GM12873 (cell line): ENCODE measurements at regions not wholly inside any gene's neighbourhood (a gene's known extent, or its start where the extent isn't known, plus 50 kb on each side); places are given as distances from the start of the nearest gene placed in this dataset.

ENCODE experiments used
- TF ChIP-seq, protein P1 (sequence below): IDR thresholded peaks from 2 replicates; pipeline ENCODE4 v1.5.1; 2012; ENCODE audit warnings: low read depth, mild to moderate bottlenecking, moderate library complexity, low read length, control low read depth; ENCODE audit not compliant: insufficient read depth; ENCODE audit errors: missing control alignments

DNA sequence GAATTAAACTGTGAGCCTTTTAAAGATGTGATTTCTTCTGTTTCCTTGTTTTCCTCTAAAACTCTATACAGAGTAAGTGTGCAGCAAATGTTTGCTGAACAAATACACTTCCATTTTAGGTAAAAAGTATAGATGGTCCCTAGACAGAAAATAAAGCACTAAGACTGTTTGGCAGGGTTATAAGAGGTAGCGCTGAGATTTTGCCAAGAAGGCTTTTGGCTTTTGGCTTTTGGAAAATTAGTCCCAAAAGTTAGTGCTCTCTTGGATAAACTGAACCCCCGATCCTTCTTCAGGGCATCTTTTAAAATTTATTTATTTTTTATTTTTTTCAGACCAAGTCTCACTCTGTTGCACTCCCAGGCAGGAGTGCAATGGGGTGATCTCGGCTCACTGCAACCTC lies 175.7 kb upstream of the NRP1 start:
- TF ChIP-seq, protein P1, sequence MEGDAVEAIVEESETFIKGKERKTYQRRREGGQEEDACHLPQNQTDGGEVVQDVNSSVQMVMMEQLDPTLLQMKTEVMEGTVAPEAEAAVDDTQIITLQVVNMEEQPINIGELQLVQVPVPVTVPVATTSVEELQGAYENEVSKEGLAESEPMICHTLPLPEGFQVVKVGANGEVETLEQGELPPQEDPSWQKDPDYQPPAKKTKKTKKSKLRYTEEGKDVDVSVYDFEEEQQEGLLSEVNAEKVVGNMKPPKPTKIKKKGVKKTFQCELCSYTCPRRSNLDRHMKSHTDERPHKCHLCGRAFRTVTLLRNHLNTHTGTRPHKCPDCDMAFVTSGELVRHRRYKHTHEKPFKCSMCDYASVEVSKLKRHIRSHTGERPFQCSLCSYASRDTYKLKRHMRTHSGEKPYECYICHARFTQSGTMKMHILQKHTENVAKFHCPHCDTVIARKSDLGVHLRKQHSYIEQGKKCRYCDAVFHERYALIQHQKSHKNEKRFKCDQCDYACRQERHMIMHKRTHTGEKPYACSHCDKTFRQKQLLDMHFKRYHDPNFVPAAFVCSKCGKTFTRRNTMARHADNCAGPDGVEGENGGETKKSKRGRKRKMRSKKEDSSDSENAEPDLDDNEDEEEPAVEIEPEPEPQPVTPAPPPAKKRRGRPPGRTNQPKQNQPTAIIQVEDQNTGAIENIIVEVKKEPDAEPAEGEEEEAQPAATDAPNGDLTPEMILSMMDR = no peak

DNA sequence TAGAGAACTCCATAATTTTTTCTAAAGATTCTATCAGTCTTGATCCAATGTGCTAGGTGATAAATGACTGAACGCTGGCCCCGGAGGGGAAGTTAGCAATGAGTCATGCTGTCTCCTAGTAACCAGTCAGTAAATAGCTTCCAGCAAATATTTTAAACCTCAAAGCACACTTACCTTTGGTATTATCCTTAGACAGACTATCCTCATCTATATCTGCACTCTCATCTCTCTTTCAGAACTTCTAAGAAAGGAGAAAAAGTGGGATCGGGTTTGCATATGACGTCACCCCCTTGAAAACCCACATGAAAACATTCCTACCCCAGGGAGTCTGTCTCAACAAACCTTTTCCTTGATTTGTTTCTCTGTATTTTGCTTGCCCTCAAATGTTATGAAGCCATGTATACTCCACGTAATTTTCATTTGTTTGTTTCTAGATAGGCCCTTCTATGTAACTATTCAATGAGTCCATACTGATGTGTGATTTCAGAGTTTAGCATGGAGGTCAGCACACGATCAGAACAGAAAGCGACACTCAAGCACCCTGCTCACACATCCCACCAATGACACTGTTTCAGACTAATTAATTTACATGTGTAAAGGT lies 174.9 kb upstream of the NRP1 start:
- TF ChIP-seq, protein P1 = no peak

DNA sequence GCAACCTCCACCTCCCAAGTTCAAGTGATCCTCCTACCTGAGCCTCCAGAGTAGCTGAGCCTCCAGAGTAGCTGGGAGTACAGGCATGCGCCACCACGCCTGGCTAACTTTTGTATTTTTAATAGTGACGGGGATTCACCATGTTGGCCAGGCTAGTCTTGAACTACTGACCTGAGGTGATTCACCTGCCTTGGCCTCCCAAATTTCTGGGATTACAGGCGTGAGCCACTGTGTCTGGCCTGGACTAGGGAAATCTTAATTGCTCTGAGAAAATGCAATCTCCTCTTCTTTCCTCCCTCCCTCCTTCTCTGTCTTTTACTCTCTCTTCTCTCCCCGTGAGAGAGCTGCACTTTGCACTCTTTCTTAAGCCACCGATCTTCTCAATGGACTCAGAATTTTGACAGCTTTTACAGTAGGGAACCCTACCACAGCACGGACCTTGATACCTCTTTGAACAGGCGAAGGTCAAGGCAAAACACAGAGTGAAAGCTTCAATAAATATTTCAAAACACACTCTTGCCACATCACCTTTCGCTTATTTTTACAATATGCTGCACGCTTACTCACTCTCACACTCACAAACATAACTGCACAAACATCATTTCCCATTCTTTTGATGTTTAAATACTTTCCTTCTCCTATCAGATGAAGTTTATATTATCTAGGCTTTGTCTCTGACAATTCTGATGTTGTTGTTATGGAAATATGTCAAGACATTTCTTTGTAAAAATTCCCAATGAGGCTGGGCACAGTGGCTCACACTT lies 173.4 kb upstream of the NRP1 start:
- TF ChIP-seq, protein P1 = no peak

DNA sequence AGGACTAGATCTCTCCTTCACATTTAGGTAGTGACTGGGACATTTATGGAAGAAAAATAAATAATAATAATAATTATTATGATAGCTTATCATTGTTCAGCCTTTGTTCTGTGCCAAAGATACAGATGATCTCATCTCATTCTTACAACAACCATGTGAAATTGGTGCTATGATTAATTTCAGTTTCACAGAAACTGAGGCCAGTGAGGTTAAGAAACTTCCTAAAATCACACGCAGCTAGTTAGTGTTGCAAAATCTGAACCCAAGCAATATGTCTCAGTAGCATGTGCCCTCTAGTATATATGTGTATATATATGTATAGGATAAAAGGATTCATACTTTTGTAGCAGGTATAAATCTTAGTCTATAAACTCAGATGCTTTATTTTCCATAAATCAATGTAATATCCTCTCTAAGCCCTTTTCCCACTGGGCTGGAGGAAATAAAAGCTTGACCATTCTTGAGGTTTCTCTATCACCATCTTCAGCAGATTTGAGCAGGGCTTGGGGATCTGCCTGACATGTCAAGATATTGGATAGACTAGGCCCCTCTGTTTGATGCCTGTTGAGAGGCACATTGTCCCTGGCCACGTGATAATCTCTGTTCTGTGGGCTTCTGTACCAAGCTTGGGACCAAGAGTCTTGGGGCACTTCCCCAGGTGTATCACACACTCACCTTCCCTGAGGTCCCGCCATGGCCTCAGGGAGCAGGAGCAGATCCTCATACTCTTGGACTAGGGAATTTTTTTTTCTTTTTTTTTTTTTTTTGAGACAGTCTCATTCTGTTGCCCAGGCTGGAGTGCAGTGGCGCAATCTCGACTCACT lies 172.6 kb upstream of the NRP1 start:
- TF ChIP-seq, protein P1 = no peak

DNA sequence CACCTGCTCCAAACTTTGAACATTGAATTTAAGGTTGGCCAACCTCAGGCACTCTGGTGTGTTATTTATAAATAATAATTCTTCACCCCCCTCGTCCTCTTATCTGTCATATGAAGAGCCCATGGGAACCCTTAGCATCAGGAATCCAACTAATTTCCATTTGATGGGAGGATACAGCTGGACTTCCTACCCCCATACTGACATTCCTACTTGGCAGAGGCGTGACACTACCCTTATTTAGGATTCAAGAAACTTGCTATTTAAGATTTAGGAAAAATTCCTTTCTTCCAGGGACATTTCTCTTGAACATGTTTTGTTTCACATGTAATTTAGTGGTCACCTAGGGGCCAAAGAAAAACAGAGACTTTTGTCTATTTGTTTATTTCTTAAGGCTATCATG lies 171.9 kb upstream of the NRP1 start:
- TF ChIP-seq, protein P1 = no peak

DNA sequence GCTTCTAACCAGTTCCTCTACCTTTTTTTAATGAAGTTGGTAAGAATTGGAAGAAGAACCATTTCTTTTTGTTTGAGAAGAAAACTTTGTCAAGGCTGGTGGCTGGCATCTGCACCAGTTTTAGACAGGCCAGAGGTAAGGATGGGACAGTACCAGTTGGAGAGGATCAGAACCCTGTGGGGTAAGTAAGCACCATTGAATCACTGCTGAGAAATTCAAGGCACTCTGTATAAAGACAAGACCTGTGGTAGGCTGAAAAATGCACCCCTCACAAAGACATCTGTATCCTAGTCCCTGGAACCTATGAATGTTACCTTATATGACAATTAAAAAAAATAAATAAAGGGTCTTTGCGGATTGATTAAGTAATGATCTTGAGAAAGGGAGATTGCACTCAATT lies 166.7 kb upstream of the NRP1 start:
- TF ChIP-seq, protein P1 = no peak

DNA sequence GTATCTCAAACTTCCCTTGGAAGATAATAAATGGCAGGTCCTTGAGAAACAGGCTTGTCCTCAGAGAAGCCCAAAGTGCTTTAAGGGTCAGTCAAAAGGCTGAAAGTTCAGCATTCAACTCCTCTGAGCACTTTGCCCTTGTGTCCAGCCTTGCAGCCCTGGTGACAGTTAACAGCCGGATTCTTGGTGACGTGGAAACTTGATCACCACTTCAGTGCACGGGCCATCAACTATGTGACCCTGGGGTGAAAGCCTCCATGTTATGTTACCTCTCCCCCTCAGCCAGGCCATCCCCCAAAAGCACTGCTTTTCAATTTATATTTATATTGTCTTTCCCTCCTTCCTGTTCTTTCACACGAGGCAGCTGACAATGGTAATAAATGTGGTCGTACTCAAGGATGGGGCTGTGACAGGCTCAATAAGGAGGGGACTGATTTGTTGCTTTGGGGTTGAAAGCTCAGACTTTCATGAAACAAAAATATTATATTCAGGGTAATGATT lies 164.0 kb upstream of the NRP1 start:
- TF ChIP-seq, protein P1 = no peak
